Ovary (tissue), 7 donors: ENCODE measurements at regions not wholly inside any gene's neighbourhood (a gene's known extent, or its start where the extent isn't known, plus 50 kb on each side); places are given as distances from the start of the nearest gene placed in this dataset.

Experiments used
- DNase-seq, 5 donors: peaks; one replicate each; pipeline ENCODE4 v3.0.0-alpha.2; 2019 to 2020
- H3K27ac ChIP-seq, 2 donors: fragments of 200-600 bp; one replicate each; pipeline versions ENCODE4 v1.5.1 to v1.8.0; 2019 to 2022
- H3K27me3 ChIP-seq: fragments of 200-600 bp; one replicate; pipeline ENCODE4 v1.8.0; 2022
- H3K36me3 ChIP-seq: fragments of 200-600 bp; sonication (generic); one replicate; pipeline ENCODE4 v1.5.1; 2019
- H3K4me1 ChIP-seq: one replicate; pipeline ENCODE4 v1.8.1; 2013; ENCODE audit warnings: mild to moderate bottlenecking, moderate library complexity; ENCODE audit not compliant: insufficient read depth
- H3K4me3 ChIP-seq: fragments of 200-600 bp; sonication (generic); one replicate; pipeline ENCODE4 v1.5.1; 2017
- H3K9me3 ChIP-seq, 2 donors: fragments of 200-600 bp in 1 of 2; sonication (generic) in 1 of 2; one replicate each; pipeline versions ENCODE4 v1.5.1 to v1.8.1; 2013 to 2019; ENCODE audit warnings: mild to moderate bottlenecking in 1 of 2, moderate library complexity in 1 of 2
- CTCF ChIP-seq, 3 donors: fragments of 450-650 bp in 2 of 3; fragments of 200-600 bp in 1 of 3; IDR thresholded peaks; one replicate each; pipeline versions ENCODE4 v1.5.1 to v1.8.0; 2016 to 2022; ENCODE audit warnings: antibody characterized with exemption in 3 of 3, mild to moderate bottlenecking in 1 of 3
- EP300 ChIP-seq: sonication (generic); formaldehyde crosslinking; IDR thresholded peaks from one replicate; pipeline ENCODE4 v1.6.1; 2017; ENCODE audit warnings: antibody characterized with exemption
- POLR2A ChIP-seq: fragments of 450-650 bp; IDR thresholded peaks from one replicate; pipeline ENCODE4 v1.6.1; 2017; ENCODE audit warnings: antibody characterized with exemption, mild to moderate bottlenecking, moderate library complexity
- WGBS, 3 donors: extraction: QIAGEN DNeasy Blood & Tissue Kit in 1 of 3; methylation state at CpG; one replicate each; pipeline versions ENCODE4 v1.1.5 to v1.1.7; 2013 to 2017; 5-methylcytosine and 5-hydroxymethylcytosine counted together
- intact Hi-C, 4 donors: fragments of 100-400 bp; cut with DNase I; formaldehyde crosslinking; loops; one replicate each; pipeline versions ENCODE4 v1.11.0 to v1.15.1; 2022 to 2023
- donor health status: DM: no; HTN: no; CAD: no; lungs with moderate emphysema.
- donor health status: DM: no; HTN: no; CAD: no.
- donor health status: Bipolar disorder and iron deficiency.
- donor health status: DM: no; HTN: no; CAD: no.
- donor health status: DM: yes; HTN: yes; CAD: no.

- no peak for DNase-seq
- 56 to 67% (median 57%) methylated on average over 4 of the region's 4 CpGs for WGBS, 3 donors
- no peak overlapping the region for H3K4me3 ChIP-seq
- H3K4me1 ChIP-seq: no peaks in the 10 kb centered on the region
- intact Hi-C loops: no loop called here
- no peaks in the 10 kb centered on the region for H3K27me3 ChIP-seq
- no peak overlapping the region for H3K27ac ChIP-seq
- TF ChIP-seq CTCF (IDR thresholded peaks at IDR 0.05): no peak
- no peak for TF ChIP-seq EP300
- TF ChIP-seq POLR2A: no peak
- H3K36me3 ChIP-seq: no peaks in the 10 kb centered on the region
- H3K9me3 ChIP-seq: no peaks in the 10 kb centered on the region
Observed at GRCh38 chr20:9963029-9963428, 71.8 kb upstream of the ANKEF1 start.

- H3K4me1 ChIP-seq: no peaks in the 10 kb centered on the region
- no peaks in the 10 kb centered on the region for H3K9me3 ChIP-seq
- no peaks in the 10 kb centered on the region for H3K27me3 ChIP-seq
- intact Hi-C loops: no loop called here
- H3K27ac ChIP-seq: no peak overlapping the region
- H3K36me3 ChIP-seq: no peaks in the 10 kb centered on the region
- no peak for DNase-seq
- no peak overlapping the region for H3K4me3 ChIP-seq
- TF ChIP-seq EP300 (no peak), POLR2A (no peak), CTCF (IDR thresholded peaks at IDR 0.05) (no peak)
Observed at GRCh38 chr20:9958693-9959092, 76.1 kb upstream of the ANKEF1 start.

GRCh38 chr20:9955646-9956045 lies 79.1 kb upstream of the ANKEF1 start:
- no peak overlapping the region for H3K27ac ChIP-seq
- DNase-seq: no peak
- H3K36me3 ChIP-seq: no peaks in the 10 kb centered on the region
- no peaks in the 10 kb centered on the region for H3K4me1 ChIP-seq
- TF ChIP-seq CTCF (IDR thresholded peaks at IDR 0.05) (no peak), POLR2A (no peak), EP300 (no peak)
- no peak overlapping the region for H3K4me3 ChIP-seq
- intact Hi-C loops: no loop called here
- no peaks in the 10 kb centered on the region for H3K9me3 ChIP-seq
- H3K27me3 ChIP-seq: no peaks in the 10 kb centered on the region
- 66 to 73% (median 70%) methylated on average over 3 of the region's 3 CpGs for WGBS, 3 donors

GRCh38 chr20:9949563-9949962 lies 85.2 kb upstream of the ANKEF1 start:
- WGBS, 3 donors: 0 to 5% (median 4%) methylated on average over 1 of the region's 1 CpG
- intact Hi-C loops: no loop called here
- no peaks in the 10 kb centered on the region for H3K27me3 ChIP-seq
- H3K4me1 ChIP-seq: no peaks in the 10 kb centered on the region
- H3K36me3 ChIP-seq: no peaks in the 10 kb centered on the region
- H3K9me3 ChIP-seq: no peaks in the 10 kb centered on the region
- H3K27ac ChIP-seq: no peak overlapping the region
- H3K4me3 ChIP-seq: no peak overlapping the region
- TF ChIP-seq CTCF (IDR thresholded peaks at IDR 0.05): no peak
- TF ChIP-seq EP300: no peak
- no peak for TF ChIP-seq POLR2A
- DNase-seq: no peak

GRCh38 chr20:9945408-9945807 lies 89.4 kb upstream of the ANKEF1 start:
- 36 to 47% (median 46%) methylated on average over 1 of the region's 1 CpG for WGBS, 3 donors

More at GRCh38 chr20:9945408-9945807, 89.4 kb upstream of the ANKEF1 start:
- H3K9me3 ChIP-seq: no peaks in the 10 kb centered on the region
- no peak overlapping the region for H3K27ac ChIP-seq
- no peaks in the 10 kb centered on the region for H3K27me3 ChIP-seq
- no peak overlapping the region for H3K4me3 ChIP-seq
- H3K4me1 ChIP-seq: no peaks in the 10 kb centered on the region
- no peaks in the 10 kb centered on the region for H3K36me3 ChIP-seq
- TF ChIP-seq POLR2A (no peak), CTCF (IDR thresholded peaks at IDR 0.05) (no peak), EP300 (no peak)
- intact Hi-C loops: no loop called here
- DNase-seq: no peak
